ENCODE measurements at regions not wholly inside any gene's neighbourhood (a gene's known extent, or its start where the extent isn't known, plus 50 kb on each side); places are given as distances from the start of the nearest gene placed in this dataset.

DNA sequence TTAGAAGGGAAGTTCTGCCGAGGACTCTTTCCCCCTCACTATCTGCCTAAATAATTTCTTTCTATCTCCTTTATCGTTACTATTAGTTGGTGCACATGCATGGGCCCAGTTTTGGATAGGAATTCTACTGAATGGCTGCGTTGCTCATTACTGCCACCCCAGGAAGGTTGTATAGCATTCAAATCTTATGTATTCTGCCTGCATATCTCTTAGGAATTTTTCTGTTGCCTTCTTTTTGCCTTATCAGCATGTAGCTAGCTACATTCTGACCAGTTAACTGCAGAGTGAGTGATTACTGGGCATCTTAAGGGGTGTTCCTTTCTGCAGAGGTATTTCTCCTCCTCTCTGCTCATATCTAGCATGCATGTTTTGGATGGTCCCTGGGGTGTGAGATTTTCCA is 239.6 kb downstream of the TDRD15 start:
- TF ChIP-seq POLR2A (IDR thresholded peaks at IDR 0.05) = no peak
- TF ChIP-seq, protein P1, sequence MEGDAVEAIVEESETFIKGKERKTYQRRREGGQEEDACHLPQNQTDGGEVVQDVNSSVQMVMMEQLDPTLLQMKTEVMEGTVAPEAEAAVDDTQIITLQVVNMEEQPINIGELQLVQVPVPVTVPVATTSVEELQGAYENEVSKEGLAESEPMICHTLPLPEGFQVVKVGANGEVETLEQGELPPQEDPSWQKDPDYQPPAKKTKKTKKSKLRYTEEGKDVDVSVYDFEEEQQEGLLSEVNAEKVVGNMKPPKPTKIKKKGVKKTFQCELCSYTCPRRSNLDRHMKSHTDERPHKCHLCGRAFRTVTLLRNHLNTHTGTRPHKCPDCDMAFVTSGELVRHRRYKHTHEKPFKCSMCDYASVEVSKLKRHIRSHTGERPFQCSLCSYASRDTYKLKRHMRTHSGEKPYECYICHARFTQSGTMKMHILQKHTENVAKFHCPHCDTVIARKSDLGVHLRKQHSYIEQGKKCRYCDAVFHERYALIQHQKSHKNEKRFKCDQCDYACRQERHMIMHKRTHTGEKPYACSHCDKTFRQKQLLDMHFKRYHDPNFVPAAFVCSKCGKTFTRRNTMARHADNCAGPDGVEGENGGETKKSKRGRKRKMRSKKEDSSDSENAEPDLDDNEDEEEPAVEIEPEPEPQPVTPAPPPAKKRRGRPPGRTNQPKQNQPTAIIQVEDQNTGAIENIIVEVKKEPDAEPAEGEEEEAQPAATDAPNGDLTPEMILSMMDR (IDR thresholded peaks at IDR 0.05) = no peak
- no peak for DNase-seq
- Histone ChIP-seq H3K27me3 (no peaks in the 10 kb centered on the region), H3K9me3 (no peaks in the 10 kb centered on the region), H3K4me1 (no peaks in the 10 kb centered on the region), H3K27ac (no peak overlapping the region), H3K36me3 (ENCODE audit: low read depth, missing control alignments) (no peaks in the 10 kb centered on the region), H3K4me3 (no peak overlapping the region)
- WGBS, 2 donors = 68 to 74% methylated on average over 3 of the region's 3 CpGs
- intact Hi-C loops (cut with DNase I; ENCODE audit: low total_unique reads) = no loop called here

DNA sequence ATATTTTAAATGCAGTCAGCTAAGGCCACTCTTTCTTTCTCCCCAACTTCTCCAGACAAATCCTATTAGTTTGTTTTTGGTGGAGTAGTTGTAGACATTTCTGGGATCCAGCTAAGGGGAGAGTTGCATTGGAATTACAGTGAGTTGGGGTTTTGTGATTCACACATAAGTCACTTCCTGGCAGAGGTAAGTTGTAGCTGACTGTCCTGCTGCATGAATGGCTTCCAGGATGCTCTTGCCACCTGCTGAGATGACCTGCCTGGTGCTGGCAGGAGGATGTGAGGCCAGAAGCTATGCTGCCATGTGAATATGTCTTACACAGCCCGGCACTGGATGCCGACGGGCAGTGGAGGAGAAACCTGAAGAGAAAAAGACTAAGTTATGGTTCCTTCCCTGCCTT is 243.7 kb downstream of the TDRD15 start:
- WGBS, 2 donors = 96 to 98% methylated on average over 3 of the region's 3 CpGs
- TF ChIP-seq, protein P1 (IDR thresholded peaks at IDR 0.05) = no peak
- Histone ChIP-seq H3K9me3 (no peaks in the 10 kb centered on the region), H3K27ac (no peak overlapping the region), H3K36me3 (ENCODE audit: low read depth, missing control alignments) (no peaks in the 10 kb centered on the region), H3K4me1 (no peaks in the 10 kb centered on the region), H3K4me3 (no peak overlapping the region), H3K27me3 (no peaks in the 10 kb centered on the region)
- intact Hi-C loops (cut with DNase I; ENCODE audit: low total_unique reads) = no loop called here
- DNase-seq = no peak

DNA sequence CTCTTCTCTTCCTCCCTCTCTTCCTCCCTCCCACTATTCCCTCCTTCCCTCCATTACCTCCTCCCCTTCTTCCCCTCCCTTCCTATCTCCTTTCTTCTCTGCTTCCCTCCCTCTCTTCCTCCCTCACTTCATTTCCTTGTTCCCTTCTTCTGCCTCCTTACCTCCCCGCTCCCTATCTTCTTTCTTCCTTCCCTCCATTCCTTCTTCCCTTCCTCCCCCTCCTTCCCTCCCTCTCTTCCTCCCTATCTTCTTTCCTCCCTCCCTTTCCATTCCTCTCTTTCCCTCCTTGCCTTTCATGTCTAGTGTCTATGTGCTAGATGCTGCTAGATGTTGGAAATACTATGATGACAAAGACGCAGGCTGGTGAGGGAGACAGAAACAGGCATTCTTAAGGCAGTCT is 246.0 kb downstream of the TDRD15 start:
- intact Hi-C loops (cut with DNase I; ENCODE audit: low total_unique reads) = no loop called here
- Histone ChIP-seq H3K36me3 (ENCODE audit: low read depth, missing control alignments) (no peaks in the 10 kb centered on the region), H3K27me3 (no peaks in the 10 kb centered on the region), H3K9me3 (no peaks in the 10 kb centered on the region), H3K27ac (no peak overlapping the region), H3K4me3 (no peak overlapping the region), H3K4me1 (no peaks in the 10 kb centered on the region)
- TF ChIP-seq POLR2A (IDR thresholded peaks at IDR 0.05) = no peak
- TF ChIP-seq, protein P1 (IDR thresholded peaks at IDR 0.05) = no peak
- 95 to 98% methylated on average over 2 of the region's 2 CpGs for WGBS, 2 donors
- no peak for DNase-seq

DNA sequence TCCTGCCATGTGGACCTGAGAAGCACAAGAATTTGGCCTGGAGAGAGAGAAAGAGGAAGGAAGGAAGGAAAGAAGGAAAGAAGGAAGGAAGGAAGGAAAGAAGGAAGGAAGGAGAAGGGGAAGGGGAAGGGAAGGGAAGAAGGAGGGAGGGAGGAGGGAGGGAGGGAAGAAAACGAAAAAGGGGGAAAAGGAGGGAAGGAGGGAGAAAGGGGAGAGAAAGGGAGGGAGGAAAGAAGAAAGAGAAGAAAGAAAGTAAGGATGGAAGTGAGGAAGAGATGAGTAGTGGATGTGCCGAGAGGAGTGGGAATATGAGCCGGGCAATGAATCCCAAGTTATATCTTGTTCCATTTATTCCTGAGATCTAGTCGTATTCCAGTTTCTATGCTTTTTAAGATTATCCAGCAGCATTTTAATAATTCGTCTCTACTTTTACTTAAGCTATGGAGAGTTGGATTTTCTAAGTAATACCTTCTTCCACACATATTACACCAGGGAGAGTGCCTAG is 247.8 kb downstream of the TDRD15 start:
- no peak for DNase-seq
- Histone ChIP-seq H3K4me1 (no peaks in the 10 kb centered on the region), H3K4me3 (no peak overlapping the region), H3K27me3 (no peaks in the 10 kb centered on the region), H3K36me3 (ENCODE audit: low read depth, missing control alignments) (no peaks in the 10 kb centered on the region), H3K9me3 (no peaks in the 10 kb centered on the region), H3K27ac (no peak overlapping the region)
- intact Hi-C loops (cut with DNase I; ENCODE audit: low total_unique reads) = no loop called here
- 88 to 90% methylated on average over 5 of the region's 5 CpGs for WGBS, 2 donors
- TF ChIP-seq, protein P1 (IDR thresholded peaks at IDR 0.05) = no peak
- no peak for TF ChIP-seq POLR2A (IDR thresholded peaks at IDR 0.05)

DNA sequence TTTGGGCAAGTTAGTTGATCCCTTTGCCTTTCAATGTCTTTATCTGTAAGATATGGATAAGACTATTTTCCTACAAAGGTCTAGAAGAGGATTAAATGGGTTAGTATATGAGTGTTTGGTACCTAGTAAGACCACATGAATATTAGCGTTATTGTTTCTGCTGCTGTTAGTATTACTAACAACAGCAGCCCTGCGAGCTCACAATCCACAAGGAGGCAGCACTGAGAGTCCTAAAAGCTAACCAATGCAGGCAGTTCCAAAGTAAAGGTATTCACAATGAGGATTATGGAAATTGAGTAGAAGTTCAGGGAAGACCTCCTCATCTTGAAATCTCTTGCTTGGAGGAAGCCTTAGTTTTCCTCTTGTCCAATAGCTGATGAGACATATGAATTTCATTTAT is 248.9 kb downstream of the TDRD15 start:
- TF ChIP-seq, protein P1 (IDR thresholded peaks at IDR 0.05) = peak in 1 of 3 experiments; percentile 47
- TF ChIP-seq POLR2A (IDR thresholded peaks at IDR 0.05) = no peak
- 65 to 87% methylated on average over 2 of the region's 2 CpGs for WGBS, 2 donors

More for the DNA sequence above, 248.9 kb downstream of the TDRD15 start:
- Histone ChIP-seq H3K36me3 (ENCODE audit: low read depth, missing control alignments) (no peaks in the 10 kb centered on the region), H3K27me3 (no peaks in the 10 kb centered on the region), H3K4me3 (no peak overlapping the region), H3K9me3 (no peaks in the 10 kb centered on the region), H3K4me1 (no peaks in the 10 kb centered on the region), H3K27ac (no peak overlapping the region)
- intact Hi-C loops (cut with DNase I; ENCODE audit: low total_unique reads) = no loop called here
- DNase-seq = peak; percentile 58

All from testis (tissue), 2 donors.